H9 (cell line): ENCODE measurements at regions not wholly inside any gene's neighbourhood (a gene's known extent, or its start where the extent isn't known, plus 50 kb on each side); places are given as distances from the start of the nearest gene placed in this dataset.

Source experiments
- DNase-seq: peaks from one replicate; pipeline ENCODE4 v3.0.0-alpha.2; 2017
- H2AFZ ChIP-seq: one replicate; pipeline ENCODE4 v1.6.1; 2013; ENCODE audit warnings: mild to moderate bottlenecking, low read length, control low read depth, moderate library complexity
- H2AK5ac ChIP-seq: 2 replicates; pipeline ENCODE4 v1.6.1; 2013; ENCODE audit warnings: low read length, control low read depth, mixed read lengths; ENCODE audit not compliant: insufficient read length
- H2BK120ac ChIP-seq: one replicate; pipeline ENCODE4 v1.6.1; 2013; ENCODE audit warnings: low read depth, mild to moderate bottlenecking, low read length, control low read depth, inconsistent platforms; ENCODE audit not compliant: poor library complexity, severe bottlenecking
- H2BK12ac ChIP-seq: 2 replicates; pipeline ENCODE4 v1.6.1; 2013; ENCODE audit warnings: low read length, control low read depth, mixed read lengths, low read depth; ENCODE audit not compliant: insufficient read length
- H2BK15ac ChIP-seq: 2 replicates; pipeline ENCODE4 v1.6.1; 2013; ENCODE audit warnings: low read depth, low read length, control low read depth
- H2BK20ac ChIP-seq: one replicate; pipeline ENCODE4 v1.6.1; 2013; ENCODE audit warnings: low read depth, mild to moderate bottlenecking, low read length, control low read depth, inconsistent platforms; ENCODE audit not compliant: poor library complexity, severe bottlenecking
- H2BK5ac ChIP-seq: 2 replicates; pipeline ENCODE4 v1.6.1; 2013; ENCODE audit warnings: low read length, control low read depth, mixed read lengths; ENCODE audit not compliant: insufficient read length
- H3K14ac ChIP-seq: 2 replicates; pipeline ENCODE4 v1.6.1; 2013; ENCODE audit warnings: low read length, control low read depth; ENCODE audit not compliant: insufficient read depth
- H3K18ac ChIP-seq: 2 replicates; pipeline ENCODE4 v1.6.1; 2013; ENCODE audit warnings: low read depth, mild to moderate bottlenecking, mixed read lengths, low read length, control low read depth; ENCODE audit not compliant: insufficient read length
- H3K23ac ChIP-seq: 2 replicates; pipeline ENCODE4 v1.6.1; 2013; ENCODE audit warnings: low read length, control low read depth, mixed read lengths, low read depth; ENCODE audit not compliant: insufficient read length
- H3K23me2 ChIP-seq: 2 replicates; pipeline ENCODE4 v1.6.1; 2013; ENCODE audit warnings: low read depth, mild to moderate bottlenecking, mixed read lengths, low read length, control low read depth; ENCODE audit not compliant: insufficient read length, poor library complexity, severe bottlenecking
- H3K27ac ChIP-seq: 2 replicates; pipeline ENCODE4 v1.5.1; 2013; ENCODE audit warnings: low read length, control low read depth, mixed read lengths, low read depth; ENCODE audit not compliant: insufficient read length
- H3K27me3 ChIP-seq: 2 replicates; pipeline ENCODE4 v1.6.1; 2013; ENCODE audit warnings: low read length, control low read depth, inconsistent platforms; ENCODE audit not compliant: insufficient read depth
- H3K4ac ChIP-seq: 2 replicates; pipeline ENCODE4 v1.6.1; 2013; ENCODE audit warnings: low read depth, mild to moderate bottlenecking, control low read depth, inconsistent platforms, low read length, moderate library complexity
- H3K4me1 ChIP-seq: 2 replicates; pipeline ENCODE4 v1.6.1; 2013; ENCODE audit warnings: low read length, control low read depth, inconsistent platforms; ENCODE audit not compliant: insufficient read depth
- H3K4me2 ChIP-seq: 2 replicates; pipeline ENCODE4 v1.6.1; 2013; ENCODE audit warnings: low read length, control low read depth, mixed read lengths; ENCODE audit not compliant: insufficient read length, insufficient read depth
- H3K56ac ChIP-seq: 2 replicates; pipeline ENCODE4 v1.6.1; 2013; ENCODE audit warnings: low read depth, mild to moderate bottlenecking, mixed read lengths, low read length, control low read depth; ENCODE audit not compliant: insufficient read length
- H3K79me1 ChIP-seq: 2 replicates; pipeline ENCODE4 v1.6.1; 2013; ENCODE audit warnings: low read depth, mild to moderate bottlenecking, moderate library complexity, low read length, control low read depth, inconsistent platforms; ENCODE audit not compliant: insufficient read depth, poor library complexity, severe bottlenecking
- H3K79me2 ChIP-seq: 2 replicates; pipeline ENCODE4 v1.6.1; 2013; ENCODE audit warnings: low read length, control low read depth, inconsistent platforms; ENCODE audit not compliant: insufficient read depth
- H3K9ac ChIP-seq: 2 replicates; pipeline ENCODE4 v1.6.1; 2013; ENCODE audit warnings: low read length, control low read depth, mixed read lengths; ENCODE audit not compliant: insufficient read length; ENCODE audit errors: extremely low read depth
- H3K9me3 ChIP-seq: one replicate; pipeline ENCODE4 v1.6.1; 2013; ENCODE audit warnings: low read depth, low read length, inconsistent platforms; ENCODE audit not compliant: control insufficient read depth
- H3T11ph ChIP-seq: one replicate; pipeline ENCODE4 v1.6.1; 2013; ENCODE audit warnings: mild to moderate bottlenecking, low read length, control low read depth, inconsistent platforms
- H4K20me1 ChIP-seq: one replicate; pipeline ENCODE4 v1.6.1; 2013; ENCODE audit not compliant: control insufficient read depth, insufficient read length, insufficient read depth
- H4K5ac ChIP-seq: 2 replicates; pipeline ENCODE4 v1.6.1; 2013; ENCODE audit warnings: low read depth, mild to moderate bottlenecking, mixed read lengths, low read length, control low read depth; ENCODE audit not compliant: insufficient read length
- H4K8ac ChIP-seq: replicated peaks from 2 replicates; pipeline ENCODE4 v1.6.1; 2013; ENCODE audit warnings: low read length, control low read depth, mixed read lengths, low read depth; ENCODE audit not compliant: insufficient read length
- H4K91ac ChIP-seq: 2 replicates; pipeline ENCODE4 v1.6.1; 2013; ENCODE audit warnings: low read depth, mild to moderate bottlenecking, moderate library complexity, mixed read lengths, low read length, control low read depth; ENCODE audit not compliant: insufficient read length
- H3K27ac Mint-ChIP-seq, 3 experiments: 2 replicates in 2 of 3; 3 replicates in 1 of 3; pipeline ENCODE4 v1.8.0; 2020 to 2021; ENCODE audit warnings: mixed read lengths in 3 of 3, mild to moderate bottlenecking in 1 of 3, moderate library complexity in 1 of 3
- H3K27me3 Mint-ChIP-seq: 2 replicates; pipeline ENCODE4 v1.8.0; 2021; ENCODE audit warnings: low read depth, mild to moderate bottlenecking, moderate library complexity, mixed read lengths
- H3K36me3 Mint-ChIP-seq, 3 experiments: 2 replicates in 2 of 3; 3 replicates in 1 of 3; pipeline ENCODE4 v1.8.0; 2020 to 2021; ENCODE audit warnings: low read depth in 3 of 3, mixed read lengths in 3 of 3; ENCODE audit not compliant: insufficient read depth in 1 of 3
- H3K4me1 Mint-ChIP-seq, 2 experiments: 2 replicates each; pipeline ENCODE4 v1.8.0; 2020; ENCODE audit warnings: mixed read lengths in 2 of 2
- H3K4me3 Mint-ChIP-seq, 2 experiments: 2 replicates in 1 of 2; 3 replicates in 1 of 2; pipeline ENCODE4 v1.8.0; 2020 to 2021; ENCODE audit warnings: mild to moderate bottlenecking in 2 of 2, mixed read lengths in 2 of 2, moderate library complexity in 1 of 2
- H3K9me3 Mint-ChIP-seq, 2 experiments: 2 replicates in 1 of 2; 3 replicates in 1 of 2; pipeline ENCODE4 v1.8.0; 2020; ENCODE audit warnings: mild to moderate bottlenecking in 2 of 2, mixed read lengths in 2 of 2, moderate library complexity in 1 of 2
- CTCF ChIP-seq: fragments of 200-600 bp; sonication (generic); conservative IDR thresholded peaks from 3 replicates; pipeline ENCODE4 v1.8.0; 2021; ENCODE audit warnings: antibody characterized with exemption, mild to moderate bottlenecking
- WGBS: extraction: QIAGEN DNeasy Blood & Tissue Kit; methylation state at CpG from one replicate; pipeline ENCODE4 v1.1.7; 2013; ENCODE audit warnings: missing lambda C conversion rate, low lambda C conversion rate, mixed read lengths; ENCODE audit not compliant: insufficient read length; ENCODE audit errors: extremely low coverage; 5-methylcytosine and 5-hydroxymethylcytosine counted together

GRCh38 chr1:228845101-228845500 lies 109.8 kb downstream of the RHOU start:
- Histone ChIP-seq H3K79me2 (no peaks in the 10 kb centered on the region), H3K27ac (no peak overlapping the region), H3K9me3 (no peaks in the 10 kb centered on the region), H2BK120ac (no peak overlapping the region), H3K23me2 (no peaks in the 10 kb centered on the region), H3T11ph (no peak overlapping the region), H2BK12ac (no peak overlapping the region), H4K91ac (no peak overlapping the region), H3K9ac (no peak overlapping the region), H2AFZ (no peak overlapping the region), H3K4me2 (no peak overlapping the region), H4K20me1 (no peaks in the 10 kb centered on the region), H4K5ac (no peak overlapping the region), H2BK20ac (no peak overlapping the region), H3K79me1 (no peaks in the 10 kb centered on the region), H2AK5ac (no peak overlapping the region), H2BK5ac (no peak overlapping the region), H3K14ac (no peak overlapping the region), H3K56ac (no peak overlapping the region), H3K23ac (no peak overlapping the region), H3K18ac (no peak overlapping the region), H4K8ac (no peak overlapping the region), H3K27me3 (no peaks in the 10 kb centered on the region), H3K4me1 (peaks cover 7% of the 10 kb centered on the region; the same call in 1 of the 2 replicates), H2BK15ac (no peak overlapping the region), H3K4ac (no peak overlapping the region)
- DNase-seq, result no peak
- no peak overlapping the region for H3K4me3 Mint-ChIP-seq
- no peaks in the 10 kb centered on the region for H3K27me3 Mint-ChIP-seq
- H3K27ac Mint-ChIP-seq, result no peak overlapping the region
- WGBS, result no CpG with 5 or more reads among the region's 8 CpGs
- peaks cover 18 to 22% of the 10 kb centered on the region in 2 experiments for H3K4me1 Mint-ChIP-seq
- peaks cover 16 to 27% of the 10 kb centered on the region in 2 experiments for H3K9me3 Mint-ChIP-seq
- TF ChIP-seq CTCF, result no peak
- H3K36me3 Mint-ChIP-seq, result peaks cover 8 to 16% (median 10%) of the 10 kb centered on the region in 3 experiments
